ENCODE measurements at regions not wholly inside any gene's neighbourhood (a gene's known extent, or its start where the extent isn't known, plus 50 kb on each side); places are given as distances from the start of the nearest gene placed in this dataset.

GRCh38 chr3:6785726-6786125 lies 75.2 kb upstream of the GRM7 start:
- TF ChIP-seq EZH2 (IDR thresholded peaks at IDR 0.05; ENCODE audit: low read depth) (no peak), CTCF (conservative IDR thresholded peaks at IDR 0.05) (no peak)
